HUES48 (cell line): ENCODE measurements at regions not wholly inside any gene's neighbourhood (a gene's known extent, or its start where the extent isn't known, plus 50 kb on each side); places are given as distances from the start of the nearest gene placed in this dataset.

Experiments
- H3K27ac ChIP-seq: one replicate; pipeline ENCODE4 v1.7.0; 2013; ENCODE audit warnings: low read depth, low read length, inconsistent platforms
- H3K27me3 ChIP-seq: 2 replicates; pipeline ENCODE4 v1.6.1; 2013; ENCODE audit warnings: mild to moderate bottlenecking, low read length; ENCODE audit not compliant: control insufficient read depth, insufficient read depth
- H3K36me3 ChIP-seq: 2 replicates; pipeline ENCODE4 v1.6.1; 2013; ENCODE audit warnings: low read length; ENCODE audit not compliant: control insufficient read depth, insufficient read depth
- H3K4me1 ChIP-seq: 2 replicates; pipeline ENCODE4 v1.6.1; 2013; ENCODE audit warnings: mild to moderate bottlenecking, low read length; ENCODE audit not compliant: control insufficient read depth, insufficient read depth
- H3K4me3 ChIP-seq: 2 replicates; pipeline ENCODE4 v1.5.1; 2013; ENCODE audit warnings: mild to moderate bottlenecking, low read depth, low read length
- H3K9ac ChIP-seq: 2 replicates; pipeline ENCODE4 v1.6.1; 2013; ENCODE audit warnings: mild to moderate bottlenecking, low read depth, low read length, moderate library complexity
- H3K9me3 ChIP-seq: 2 replicates; pipeline ENCODE4 v1.6.1; 2013; ENCODE audit warnings: low read length; ENCODE audit not compliant: control insufficient read depth, insufficient read depth

- Histone ChIP-seq H3K27ac (no peak overlapping the region), H3K4me1 (peaks cover 3% of the 10 kb centered on the region; the same call in 1 of the 2 replicates), H3K4me3 (no peak overlapping the region), H3K27me3 (no peaks in the 10 kb centered on the region), H3K9ac (no peak overlapping the region), H3K9me3 (no peaks in the 10 kb centered on the region), H3K36me3 (no peaks in the 10 kb centered on the region)
These were observed 53.9 kb upstream of the IL17B start for GRCh38 chr5:149432911-149433401.

- Histone ChIP-seq H3K9me3 (no peaks in the 10 kb centered on the region), H3K4me3 (no peak overlapping the region), H3K27me3 (no peaks in the 10 kb centered on the region), H3K9ac (no peak overlapping the region), H3K36me3 (no peaks in the 10 kb centered on the region), H3K4me1 (peaks cover 3% of the 10 kb centered on the region; the same call in 1 of the 2 replicates), H3K27ac (no peak overlapping the region)
These were observed 53.3 kb upstream of the IL17B start for GRCh38 chr5:149432376-149432775.

- H3K36me3 ChIP-seq: no peaks in the 10 kb centered on the region
- H3K9ac ChIP-seq: no peak overlapping the region
- peak overlapping the region; percentile 21 for H3K27ac ChIP-seq
- H3K4me3 ChIP-seq: no peak overlapping the region
- no peaks in the 10 kb centered on the region for H3K27me3 ChIP-seq
- peaks cover 8% of the 10 kb centered on the region; the same call in 1 of the 2 replicates for H3K4me1 ChIP-seq
- no peaks in the 10 kb centered on the region for H3K9me3 ChIP-seq
These were observed 51.0 kb upstream of the IL17B start for GRCh38 chr5:149429839-149430721.
